HG03045 (cell line): ENCODE measurements at regions not wholly inside any gene's neighbourhood (a gene's known extent, or its start where the extent isn't known, plus 50 kb on each side); places are given as distances from the start of the nearest gene placed in this dataset.
A peak's percentile ranks its signal among the peaks of the same experiment; 100 is the strongest.
"Not testable (repeated sequence)": the region's sequence is repeated elsewhere in the genome, so short reads cannot be mapped to it uniquely, and the experiment has no call there.

Source experiments
- ATAC-seq: cut with Tn5 transposase; IDR thresholded peaks from one replicate; pipeline ENCODE4 v1.9.1; 2021; ENCODE audit warnings: mild to moderate bottlenecking, moderate library complexity; ENCODE audit not compliant: unreplicated experiment

GRCh38 chr4:12138488-12138887 is 709.8 kb upstream of the HS3ST1 start:
- ATAC-seq = no peak

GRCh38 chr4:12137575-12137974 is 708.9 kb upstream of the HS3ST1 start:
- ATAC-seq = no peak

- no peak for ATAC-seq
These were observed 697.8 kb upstream of the HS3ST1 start for GRCh38 chr4:12126474-12126873.

GRCh38 chr4:12124138-12124537 is 695.4 kb upstream of the HS3ST1 start:
- no peak for ATAC-seq

GRCh38 chr4:12123707-12124106 is 695.0 kb upstream of the HS3ST1 start:
- ATAC-seq = no peak

GRCh38 chr4:12122316-12122715 is 693.6 kb upstream of the HS3ST1 start:
- ATAC-seq = no peak

- ATAC-seq = no peak
These were observed 692.3 kb upstream of the HS3ST1 start for GRCh38 chr4:12120968-12121367.

GRCh38 chr4:12118651-12119213 is 690.0 kb upstream of the HS3ST1 start:
- peak; percentile 80 for ATAC-seq

GRCh38 chr4:12116009-12116552 is 687.4 kb upstream of the HS3ST1 start:
- ATAC-seq = no peak

GRCh38 chr4:12110627-12111026 is 681.9 kb upstream of the HS3ST1 start:
- ATAC-seq = no peak

- ATAC-seq = not testable (repeated sequence)
These were observed 680.4 kb upstream of the HS3ST1 start for GRCh38 chr4:12109056-12109455.

GRCh38 chr4:12105519-12105918 is 676.8 kb upstream of the HS3ST1 start:
- no peak for ATAC-seq

- not testable (repeated sequence) for ATAC-seq
These were observed 661.2 kb upstream of the HS3ST1 start for GRCh38 chr4:12089920-12090319.

- ATAC-seq = no peak
These were observed 656.0 kb upstream of the HS3ST1 start for GRCh38 chr4:12084690-12085089.

- ATAC-seq = no peak
These were observed 642.6 kb upstream of the HS3ST1 start for GRCh38 chr4:12071316-12071715.

- no peak for ATAC-seq
These were observed 625.3 kb upstream of the HS3ST1 start for GRCh38 chr4:12053966-12054365.

GRCh38 chr4:12053556-12053955 is 624.9 kb upstream of the HS3ST1 start:
- no peak for ATAC-seq

- ATAC-seq = no peak
These were observed 621.7 kb upstream of the HS3ST1 start for GRCh38 chr4:12050357-12050756.

- ATAC-seq = no peak
These were observed 614.1 kb upstream of the HS3ST1 start for GRCh38 chr4:12042818-12043217.

GRCh38 chr4:12041828-12042227 is 613.1 kb upstream of the HS3ST1 start:
- no peak for ATAC-seq

GRCh38 chr4:12036450-12036849 is 607.8 kb upstream of the HS3ST1 start:
- no peak for ATAC-seq

GRCh38 chr4:12028258-12028657 is 599.6 kb upstream of the HS3ST1 start:
- no peak for ATAC-seq

- no peak for ATAC-seq
These were observed 593.7 kb upstream of the HS3ST1 start for GRCh38 chr4:12022409-12022808.
